Fibroblast of upper back skin (primary cell): ENCODE measurements at regions not wholly inside any gene's neighbourhood (a gene's known extent, or its start where the extent isn't known, plus 50 kb on each side); places are given as distances from the start of the nearest gene placed in this dataset.

Experiments used
- DNase-seq: peaks from one replicate; pipeline ENCODE4 v3.0.0-alpha.2; 2013

GRCh38 chr4:27568236-27568951 lies 707.8 kb downstream of the STIM2 start:
- no peak for DNase-seq

- no peak for DNase-seq
Measured at GRCh38 chr4:27568952-27569319, 708.3 kb downstream of the STIM2 start.

GRCh38 chr4:27574743-27575142 lies 714.1 kb downstream of the STIM2 start:
- no peak for DNase-seq

- DNase-seq, result no peak
Measured at GRCh38 chr4:27577951-27578350, 717.3 kb downstream of the STIM2 start.

- DNase-seq, result no peak
Measured at GRCh38 chr4:27592738-27593137, 732.1 kb downstream of the STIM2 start.

GRCh38 chr4:27594922-27595321 lies 734.3 kb downstream of the STIM2 start:
- DNase-seq, result no peak

- DNase-seq, result peak; percentile 2
Measured at GRCh38 chr4:27595571-27596360, 735.1 kb downstream of the STIM2 start.

GRCh38 chr4:27602172-27602571 lies 741.5 kb downstream of the STIM2 start:
- no peak for DNase-seq

- DNase-seq, result no peak
Measured at GRCh38 chr4:27604692-27605091, 744.1 kb downstream of the STIM2 start.

GRCh38 chr4:27616166-27616565 lies 755.5 kb downstream of the STIM2 start:
- peak; percentile 72 for DNase-seq

GRCh38 chr4:27619435-27619834 lies 758.8 kb downstream of the STIM2 start:
- no peak for DNase-seq

- DNase-seq, result no peak
Measured at GRCh38 chr4:27620886-27621285, 760.2 kb downstream of the STIM2 start.

GRCh38 chr4:27624749-27625148 lies 764.1 kb downstream of the STIM2 start:
- no peak for DNase-seq

- no peak for DNase-seq
Measured at GRCh38 chr4:27628609-27629008, 768.0 kb downstream of the STIM2 start.

- DNase-seq, result no peak
Measured at GRCh38 chr4:27629532-27630225, 769.0 kb downstream of the STIM2 start.

GRCh38 chr4:27635936-27636913 lies 775.6 kb downstream of the STIM2 start:
- no peak for DNase-seq

- no peak for DNase-seq
Measured at GRCh38 chr4:27638163-27638915, 777.7 kb downstream of the STIM2 start.

GRCh38 chr4:27643101-27643500 lies 782.5 kb downstream of the STIM2 start:
- no peak for DNase-seq

- DNase-seq, result no peak
Measured at GRCh38 chr4:27648416-27648815, 787.8 kb downstream of the STIM2 start.

- DNase-seq, result no peak
Measured at GRCh38 chr4:27662426-27662825, 801.8 kb downstream of the STIM2 start.

GRCh38 chr4:27666943-27667342 lies 806.3 kb downstream of the STIM2 start:
- DNase-seq, result peak; percentile 33

GRCh38 chr4:27668001-27668400 lies 807.4 kb downstream of the STIM2 start:
- DNase-seq, result no peak
